ENCODE measurements at regions not wholly inside any gene's neighbourhood (a gene's known extent, or its start where the extent isn't known, plus 50 kb on each side); places are given as distances from the start of the nearest gene placed in this dataset.

- TF ChIP-seq CTCF (IDR thresholded peaks at IDR 0.05) = no peak
- ATAC-seq (ENCODE audit: low FRiP score) (peak; percentile 67), DNase-seq (ENCODE audit: low spot score) (no peak)
Observed at GRCh38 chr14:31968107-31968810, 108.8 kb upstream of the ARHGAP5 start.

GRCh38 chr14:31968956-31969698, 108.0 kb upstream of the ARHGAP5 start:
- no peak for TF ChIP-seq CTCF (IDR thresholded peaks at IDR 0.05)
- DNase-seq (ENCODE audit: low spot score) (no peak), ATAC-seq (ENCODE audit: low FRiP score) (no peak)

- DNase-seq (ENCODE audit: low spot score) (no peak), ATAC-seq (ENCODE audit: low FRiP score) (no peak)
- no peak for TF ChIP-seq CTCF (IDR thresholded peaks at IDR 0.05)
Observed at GRCh38 chr14:31969699-31970240, 107.3 kb upstream of the ARHGAP5 start.

GRCh38 chr14:31970744-31971143, 106.4 kb upstream of the ARHGAP5 start:
- TF ChIP-seq CTCF (IDR thresholded peaks at IDR 0.05) = no peak

GRCh38 chr14:31971612-31972011, 105.5 kb upstream of the ARHGAP5 start:
- no peak for TF ChIP-seq CTCF (IDR thresholded peaks at IDR 0.05)
- DNase-seq (ENCODE audit: low spot score) = no peak

More at GRCh38 chr14:31970744-31971143, 106.4 kb upstream of the ARHGAP5 start:
- DNase-seq (ENCODE audit: low spot score) (no peak), ATAC-seq (ENCODE audit: low FRiP score) (no peak)

GRCh38 chr14:31977001-31977556, 100.0 kb upstream of the ARHGAP5 start:
- DNase-seq (ENCODE audit: low spot score) (no peak), ATAC-seq (ENCODE audit: low FRiP score) (no peak)
- TF ChIP-seq CTCF (IDR thresholded peaks at IDR 0.05) = no peak

More at GRCh38 chr14:31971612-31972011, 105.5 kb upstream of the ARHGAP5 start:
- ATAC-seq (ENCODE audit: low FRiP score) = no peak

All from omental fat pad (tissue), 3 donors.